ENCODE measurements at regions not wholly inside any gene's neighbourhood (a gene's known extent, or its start where the extent isn't known, plus 50 kb on each side); places are given as distances from the start of the nearest gene placed in this dataset.

GRCh38 chr5:88452820-88453219 lies 184.2 kb upstream of the TMEM161B start:
- H3K4me1 Mint-ChIP-seq (ENCODE audit: low read depth) = no peaks in the 10 kb centered on the region
- no peaks in the 10 kb centered on the region for H3K36me3 Mint-ChIP-seq (ENCODE audit: low read depth)
- no peaks in the 10 kb centered on the region for H3K9me3 Mint-ChIP-seq

GRCh38 chr5:88450239-88450638 lies 181.6 kb upstream of the TMEM161B start:
- Mint-ChIP-seq H3K4me1 (ENCODE audit: low read depth) (no peaks in the 10 kb centered on the region), H3K27ac (no peak overlapping the region), H3K36me3 (ENCODE audit: low read depth) (no peaks in the 10 kb centered on the region), H3K4me3 (no peak overlapping the region), H3K27me3 (peaks cover 10% of the 10 kb centered on the region), H3K9me3 (no peaks in the 10 kb centered on the region)
- DNase-seq = no peak

More at GRCh38 chr5:88452820-88453219, 184.2 kb upstream of the TMEM161B start:
- Mint-ChIP-seq H3K27me3 (peaks cover 10% of the 10 kb centered on the region), H3K27ac (no peak overlapping the region), H3K4me3 (no peak overlapping the region)
- no peak for DNase-seq

GRCh38 chr5:88438006-88438405 lies 169.4 kb upstream of the TMEM161B start:
- DNase-seq = no peak
- Mint-ChIP-seq H3K27me3 (peaks cover 4% of the 10 kb centered on the region), H3K36me3 (ENCODE audit: low read depth) (no peaks in the 10 kb centered on the region), H3K4me1 (ENCODE audit: low read depth) (no peaks in the 10 kb centered on the region), H3K27ac (no peak overlapping the region), H3K9me3 (no peaks in the 10 kb centered on the region), H3K4me3 (no peak overlapping the region)

- Mint-ChIP-seq H3K4me1 (ENCODE audit: low read depth) (no peaks in the 10 kb centered on the region), H3K27ac (no peak overlapping the region), H3K9me3 (no peaks in the 10 kb centered on the region), H3K4me3 (no peak overlapping the region), H3K27me3 (peaks cover 15% of the 10 kb centered on the region), H3K36me3 (ENCODE audit: low read depth) (no peaks in the 10 kb centered on the region)
- DNase-seq = no peak
Observed at GRCh38 chr5:88436290-88436689, 167.6 kb upstream of the TMEM161B start.

GRCh38 chr5:88428633-88429032 lies 160.0 kb upstream of the TMEM161B start:
- Mint-ChIP-seq H3K36me3 (ENCODE audit: low read depth) (no peaks in the 10 kb centered on the region), H3K9me3 (no peaks in the 10 kb centered on the region), H3K4me3 (no peak overlapping the region), H3K27ac (no peak overlapping the region), H3K4me1 (ENCODE audit: low read depth) (no peaks in the 10 kb centered on the region), H3K27me3 (peaks cover 27% of the 10 kb centered on the region)
- DNase-seq = no peak

- Mint-ChIP-seq H3K9me3 (no peaks in the 10 kb centered on the region), H3K4me3 (no peak overlapping the region), H3K36me3 (ENCODE audit: low read depth) (no peaks in the 10 kb centered on the region), H3K27me3 (peaks cover 14% of the 10 kb centered on the region), H3K27ac (no peak overlapping the region), H3K4me1 (ENCODE audit: low read depth) (no peaks in the 10 kb centered on the region)
- no peak for DNase-seq
Observed at GRCh38 chr5:88426441-88426840, 157.8 kb upstream of the TMEM161B start.

GRCh38 chr5:88425124-88425523 lies 156.5 kb upstream of the TMEM161B start:
- no peak for DNase-seq
- no peaks in the 10 kb centered on the region for H3K9me3 Mint-ChIP-seq
- H3K4me3 Mint-ChIP-seq = no peak overlapping the region
- no peaks in the 10 kb centered on the region for H3K4me1 Mint-ChIP-seq (ENCODE audit: low read depth)
- H3K27me3 Mint-ChIP-seq = peaks cover 7% of the 10 kb centered on the region
- H3K36me3 Mint-ChIP-seq (ENCODE audit: low read depth) = no peaks in the 10 kb centered on the region
- H3K27ac Mint-ChIP-seq = no peak overlapping the region

GRCh38 chr5:88419931-88420330 lies 151.3 kb upstream of the TMEM161B start:
- Mint-ChIP-seq H3K4me3 (no peak overlapping the region), H3K9me3 (no peaks in the 10 kb centered on the region), H3K27me3 (peaks cover 3% of the 10 kb centered on the region), H3K4me1 (ENCODE audit: low read depth) (no peaks in the 10 kb centered on the region), H3K36me3 (ENCODE audit: low read depth) (no peaks in the 10 kb centered on the region), H3K27ac (no peak overlapping the region)
- DNase-seq = no peak

- no peaks in the 10 kb centered on the region for H3K9me3 Mint-ChIP-seq
- no peak overlapping the region for H3K4me3 Mint-ChIP-seq
- H3K27me3 Mint-ChIP-seq = no peaks in the 10 kb centered on the region
- DNase-seq = no peak
- no peaks in the 10 kb centered on the region for H3K4me1 Mint-ChIP-seq (ENCODE audit: low read depth)
- no peak overlapping the region for H3K27ac Mint-ChIP-seq
- no peaks in the 10 kb centered on the region for H3K36me3 Mint-ChIP-seq (ENCODE audit: low read depth)
Observed at GRCh38 chr5:88407341-88407740, 138.7 kb upstream of the TMEM161B start.

GRCh38 chr5:88405783-88406182 lies 137.1 kb upstream of the TMEM161B start:
- no peaks in the 10 kb centered on the region for H3K27me3 Mint-ChIP-seq
- H3K9me3 Mint-ChIP-seq = no peaks in the 10 kb centered on the region
- H3K27ac Mint-ChIP-seq = no peak overlapping the region
- H3K4me3 Mint-ChIP-seq = no peak overlapping the region
- H3K36me3 Mint-ChIP-seq (ENCODE audit: low read depth) = no peaks in the 10 kb centered on the region
- DNase-seq = no peak
- H3K4me1 Mint-ChIP-seq (ENCODE audit: low read depth) = no peaks in the 10 kb centered on the region

- H3K27ac Mint-ChIP-seq = no peak overlapping the region
- H3K9me3 Mint-ChIP-seq = no peaks in the 10 kb centered on the region
- DNase-seq = no peak
- no peaks in the 10 kb centered on the region for H3K36me3 Mint-ChIP-seq (ENCODE audit: low read depth)
- peaks cover 3% of the 10 kb centered on the region for H3K27me3 Mint-ChIP-seq
- no peaks in the 10 kb centered on the region for H3K4me1 Mint-ChIP-seq (ENCODE audit: low read depth)
- H3K4me3 Mint-ChIP-seq = no peak overlapping the region
Observed at GRCh38 chr5:88404405-88404804, 135.8 kb upstream of the TMEM161B start.

GRCh38 chr5:88401686-88402085 lies 133.0 kb upstream of the TMEM161B start:
- Mint-ChIP-seq H3K4me3 (no peak overlapping the region), H3K9me3 (no peaks in the 10 kb centered on the region), H3K27ac (no peak overlapping the region), H3K4me1 (ENCODE audit: low read depth) (no peaks in the 10 kb centered on the region), H3K36me3 (ENCODE audit: low read depth) (no peaks in the 10 kb centered on the region), H3K27me3 (peaks cover 17% of the 10 kb centered on the region)
- DNase-seq = no peak

GRCh38 chr5:88401228-88401627 lies 132.6 kb upstream of the TMEM161B start:
- no peak for DNase-seq
- Mint-ChIP-seq H3K36me3 (ENCODE audit: low read depth) (no peaks in the 10 kb centered on the region), H3K27me3 (peaks cover 21% of the 10 kb centered on the region), H3K4me3 (no peak overlapping the region), H3K4me1 (ENCODE audit: low read depth) (no peaks in the 10 kb centered on the region), H3K27ac (no peak overlapping the region), H3K9me3 (no peaks in the 10 kb centered on the region)

- Mint-ChIP-seq H3K9me3 (no peaks in the 10 kb centered on the region), H3K27ac (no peak overlapping the region), H3K4me3 (no peak overlapping the region), H3K36me3 (ENCODE audit: low read depth) (no peaks in the 10 kb centered on the region), H3K4me1 (ENCODE audit: low read depth) (no peaks in the 10 kb centered on the region), H3K27me3 (peaks cover 28% of the 10 kb centered on the region)
- no peak for DNase-seq
Observed at GRCh38 chr5:88399561-88399960, 130.9 kb upstream of the TMEM161B start.

- Mint-ChIP-seq H3K9me3 (no peaks in the 10 kb centered on the region), H3K4me1 (ENCODE audit: low read depth) (no peaks in the 10 kb centered on the region), H3K27me3 (peaks cover 34% of the 10 kb centered on the region), H3K27ac (no peak overlapping the region), H3K36me3 (ENCODE audit: low read depth) (no peaks in the 10 kb centered on the region), H3K4me3 (no peak overlapping the region)
- no peak for DNase-seq
Observed at GRCh38 chr5:88398316-88398715, 129.7 kb upstream of the TMEM161B start.

- no peak for DNase-seq
- Mint-ChIP-seq H3K4me3 (no peak overlapping the region), H3K36me3 (ENCODE audit: low read depth) (no peaks in the 10 kb centered on the region), H3K27me3 (peaks cover 38% of the 10 kb centered on the region), H3K4me1 (ENCODE audit: low read depth) (no peaks in the 10 kb centered on the region), H3K27ac (no peak overlapping the region), H3K9me3 (no peaks in the 10 kb centered on the region)
Observed at GRCh38 chr5:88396751-88397281, 128.2 kb upstream of the TMEM161B start.

All from activated T-cell treated with anti-CD3 and anti-CD28 coated beads, Interleukin-2, amount 50 U/mL, for 24 hours (primary cell).